Activated T-cell treated with anti-CD3 and anti-CD28 coated beads, Interleukin-2, amount 50 U/mL, for 4 hours (primary cell): ENCODE measurements at regions not wholly inside any gene's neighbourhood (a gene's known extent, or its start where the extent isn't known, plus 50 kb on each side); places are given as distances from the start of the nearest gene placed in this dataset.
"Not testable (repeated sequence)": the region's sequence is repeated elsewhere in the genome, so short reads cannot be mapped to it uniquely, and the experiment has no call there.

Source experiments
- ATAC-seq, 2 donors: fragments of 200-7000 bp; cut with Tn5 transposase; one replicate each; pipeline ENCODE4 v1.10.0; 2021
- DNase-seq: peaks from one replicate; pipeline ENCODE4 v3.0.0-alpha.2; 2020
- H3K27me3 Mint-ChIP-seq: one replicate; pipeline ENCODE4 v1.8.0; 2021; ENCODE audit warnings: low read depth, mixed read lengths
- H3K36me3 Mint-ChIP-seq: one replicate; pipeline ENCODE4 v1.8.0; 2022; ENCODE audit warnings: mixed read lengths; ENCODE audit not compliant: insufficient read depth
- H3K4me1 Mint-ChIP-seq: one replicate; pipeline ENCODE4 v1.8.0; 2021; ENCODE audit warnings: low read depth, mixed read lengths
- H3K4me3 Mint-ChIP-seq: one replicate; pipeline ENCODE4 v1.8.0; 2021; ENCODE audit warnings: mild to moderate bottlenecking, moderate library complexity, mixed read lengths
- H3K9me3 Mint-ChIP-seq: one replicate; pipeline ENCODE4 v1.8.0; 2021; ENCODE audit warnings: mixed read lengths

GRCh38 chr2:13260402-13260801 is 543.7 kb downstream of the TRIB2 start:
- no peak for DNase-seq

GRCh38 chr2:13266166-13266565 is 549.4 kb downstream of the TRIB2 start:
- no peak for ATAC-seq
- Mint-ChIP-seq H3K9me3 (peaks cover 5% of the 10 kb centered on the region), H3K27me3 (no peaks in the 10 kb centered on the region), H3K4me1 (no peaks in the 10 kb centered on the region), H3K4me3 (no peak overlapping the region), H3K36me3 (no peaks in the 10 kb centered on the region)
- DNase-seq, result no peak

More at GRCh38 chr2:13260402-13260801, 543.7 kb downstream of the TRIB2 start:
- Mint-ChIP-seq H3K27me3 (peaks cover 8% of the 10 kb centered on the region), H3K4me1 (no peaks in the 10 kb centered on the region), H3K36me3 (no peaks in the 10 kb centered on the region), H3K9me3 (peaks cover 5% of the 10 kb centered on the region), H3K4me3 (no peak overlapping the region)
- no peak for ATAC-seq

GRCh38 chr2:13284688-13285087 is 568.0 kb downstream of the TRIB2 start:
- H3K36me3 Mint-ChIP-seq, result no peaks in the 10 kb centered on the region
- ATAC-seq, result no peak
- no peaks in the 10 kb centered on the region for H3K4me1 Mint-ChIP-seq
- no peak overlapping the region for H3K4me3 Mint-ChIP-seq
- H3K27me3 Mint-ChIP-seq, result no peaks in the 10 kb centered on the region
- DNase-seq, result no peak
- H3K9me3 Mint-ChIP-seq, result no peaks in the 10 kb centered on the region

DNA sequence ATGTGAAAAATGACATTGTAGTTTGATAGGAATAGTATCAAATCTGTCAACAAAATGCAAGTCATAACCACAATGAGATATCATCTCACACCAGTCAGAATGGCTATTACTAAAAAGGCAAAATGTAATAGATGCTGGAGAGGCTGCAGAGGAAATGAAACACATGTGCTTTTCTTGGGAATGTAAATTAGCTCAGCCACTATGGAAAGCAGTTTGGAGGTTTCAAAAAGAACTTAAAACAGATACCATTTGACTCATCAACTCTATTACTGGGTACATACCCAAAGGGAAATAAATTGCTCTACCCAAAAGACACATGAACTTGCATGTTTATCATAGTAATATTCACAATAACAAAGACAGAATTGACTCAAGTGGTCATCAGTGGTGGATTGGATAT is 572.6 kb downstream of the TRIB2 start:
- Mint-ChIP-seq H3K4me1 (no peaks in the 10 kb centered on the region), H3K9me3 (peaks cover 3% of the 10 kb centered on the region), H3K27me3 (no peaks in the 10 kb centered on the region), H3K36me3 (no peaks in the 10 kb centered on the region), H3K4me3 (no peak overlapping the region)
- DNase-seq (no peak), ATAC-seq (no peak)

DNA sequence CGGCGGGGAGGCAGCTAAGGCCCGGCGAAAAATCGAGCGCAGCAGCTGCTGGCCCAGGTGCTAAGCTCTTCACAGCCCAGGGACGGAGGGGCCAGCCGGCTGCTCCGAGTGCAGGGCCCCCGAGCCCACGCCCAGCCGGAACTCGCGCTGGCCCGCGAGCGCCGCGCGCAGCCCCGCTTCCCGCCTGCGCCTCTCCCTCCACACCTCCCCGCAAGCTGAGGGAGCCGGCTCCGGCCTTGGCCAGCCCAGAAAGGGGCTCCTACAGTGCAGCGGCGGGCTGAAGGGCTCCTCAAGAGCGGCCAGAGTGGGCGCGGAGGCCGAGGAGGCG is 591.7 kb downstream of the TRIB2 start:
- not testable (repeated sequence) for H3K4me1 Mint-ChIP-seq, H3K4me3 Mint-ChIP-seq, H3K36me3 Mint-ChIP-seq, ATAC-seq, H3K9me3 Mint-ChIP-seq, DNase-seq, H3K27me3 Mint-ChIP-seq

DNA sequence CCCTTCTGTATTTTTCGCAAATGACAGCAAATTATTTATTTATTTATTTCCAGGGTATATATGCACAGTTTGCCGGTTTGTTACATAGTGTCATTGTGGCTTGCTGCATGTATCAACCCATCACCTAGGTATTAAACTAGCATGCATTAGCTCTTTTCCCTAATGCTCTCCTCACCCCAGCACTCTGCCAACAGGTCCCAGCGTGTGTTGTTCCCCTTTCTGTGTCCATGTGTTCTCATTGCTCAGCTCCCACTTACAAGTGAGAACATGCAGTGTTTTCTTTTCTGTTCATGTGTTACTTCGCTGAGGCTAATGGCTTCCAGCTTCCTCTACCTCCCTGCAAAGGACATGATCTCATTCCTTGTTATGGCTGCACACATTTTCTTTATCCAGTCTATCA is 592.3 kb downstream of the TRIB2 start:
- DNase-seq (no peak), ATAC-seq (no peak)
- no peaks in the 10 kb centered on the region for H3K4me1 Mint-ChIP-seq
- no peaks in the 10 kb centered on the region for H3K27me3 Mint-ChIP-seq
- no peaks in the 10 kb centered on the region for H3K9me3 Mint-ChIP-seq
- H3K36me3 Mint-ChIP-seq, result no peaks in the 10 kb centered on the region
- H3K4me3 Mint-ChIP-seq, result no peak overlapping the region

DNA sequence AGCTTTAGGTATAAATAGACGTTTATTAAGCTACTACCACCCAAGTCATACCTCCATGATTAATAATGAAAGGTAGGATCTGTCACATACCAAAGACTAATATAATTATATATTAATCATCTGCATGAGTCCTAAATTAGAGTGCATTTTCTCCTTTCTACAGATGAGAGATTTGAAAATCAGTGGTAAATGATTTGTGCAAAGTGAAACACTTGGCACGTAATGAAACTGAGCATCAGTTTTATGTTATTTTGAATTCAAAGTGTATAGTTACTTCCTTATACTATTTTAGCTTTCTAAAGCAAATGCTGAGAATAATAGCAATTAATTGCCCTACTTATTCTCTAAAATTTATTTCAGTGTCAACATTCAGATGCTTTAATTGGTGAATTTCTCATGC is 615.3 kb downstream of the TRIB2 start:
- Mint-ChIP-seq H3K27me3 (peaks cover 2% of the 10 kb centered on the region), H3K4me1 (no peaks in the 10 kb centered on the region), H3K4me3 (no peak overlapping the region), H3K9me3 (peaks cover 6% of the 10 kb centered on the region), H3K36me3 (no peaks in the 10 kb centered on the region)
- DNase-seq, result no peak
- ATAC-seq, result no peak

GRCh38 chr2:13334071-13334470 is 617.3 kb downstream of the TRIB2 start:
- not testable (repeated sequence) for H3K4me1 Mint-ChIP-seq, DNase-seq, H3K27me3 Mint-ChIP-seq, ATAC-seq, H3K9me3 Mint-ChIP-seq, H3K36me3 Mint-ChIP-seq, H3K4me3 Mint-ChIP-seq

DNA sequence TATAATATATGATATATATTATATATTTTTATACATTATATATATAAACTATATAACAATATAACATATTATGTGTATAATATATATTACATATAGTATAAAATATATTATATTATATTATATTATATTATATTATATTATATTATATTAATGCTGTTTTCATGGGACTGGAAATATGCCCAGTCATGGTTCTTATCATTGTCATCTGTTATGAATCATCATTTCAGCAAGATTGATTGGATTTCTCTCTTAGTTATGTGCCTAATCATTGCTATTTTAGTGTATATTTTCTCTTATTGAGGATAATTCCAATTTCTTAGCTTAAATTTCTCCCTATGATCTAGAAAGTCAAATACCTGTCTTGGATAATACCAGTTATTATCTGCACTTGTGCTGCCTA is 617.8 kb downstream of the TRIB2 start:
- Mint-ChIP-seq H3K4me3 (no peak overlapping the region), H3K27me3 (peaks cover 2% of the 10 kb centered on the region), H3K9me3 (peaks cover 9% of the 10 kb centered on the region), H3K4me1 (no peaks in the 10 kb centered on the region), H3K36me3 (no peaks in the 10 kb centered on the region)
- no peak for ATAC-seq
- no peak for DNase-seq

GRCh38 chr2:13335862-13336535 is 619.3 kb downstream of the TRIB2 start:
- no peaks in the 10 kb centered on the region for H3K4me1 Mint-ChIP-seq
- H3K4me3 Mint-ChIP-seq, result no peak overlapping the region
- H3K9me3 Mint-ChIP-seq, result peaks cover 9% of the 10 kb centered on the region
- H3K27me3 Mint-ChIP-seq, result peaks cover 2% of the 10 kb centered on the region
- ATAC-seq (no peak), DNase-seq (no peak)
- no peaks in the 10 kb centered on the region for H3K36me3 Mint-ChIP-seq

- H3K4me3 Mint-ChIP-seq, result no peak overlapping the region
- DNase-seq (no peak), ATAC-seq (no peak)
- H3K27me3 Mint-ChIP-seq, result no peaks in the 10 kb centered on the region
- H3K9me3 Mint-ChIP-seq, result no peaks in the 10 kb centered on the region
- no peaks in the 10 kb centered on the region for H3K4me1 Mint-ChIP-seq
- H3K36me3 Mint-ChIP-seq, result no peaks in the 10 kb centered on the region
Observed at GRCh38 chr2:13351068-13351467, 634.3 kb downstream of the TRIB2 start.

DNA sequence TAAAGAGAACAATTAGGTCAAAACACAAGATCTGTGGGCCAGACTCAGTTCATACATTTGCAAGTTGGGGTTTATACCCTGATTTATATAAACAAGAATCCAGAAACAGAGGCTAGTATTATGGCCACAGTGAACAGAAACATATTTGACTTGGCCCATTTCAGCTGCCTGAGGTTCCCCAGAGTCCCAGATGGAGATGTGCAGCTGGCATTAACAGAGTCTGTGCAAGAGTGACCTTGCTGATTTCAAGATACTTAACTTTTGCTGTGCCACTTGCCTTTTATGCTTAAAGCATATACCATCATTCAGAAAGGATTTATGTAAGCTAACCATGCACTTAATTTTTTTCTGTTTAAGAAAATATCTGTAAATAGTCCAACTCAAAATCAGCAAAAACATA is 636.3 kb downstream of the TRIB2 start:
- Mint-ChIP-seq H3K9me3 (no peaks in the 10 kb centered on the region), H3K4me1 (no peaks in the 10 kb centered on the region), H3K36me3 (no peaks in the 10 kb centered on the region), H3K4me3 (no peak overlapping the region), H3K27me3 (no peaks in the 10 kb centered on the region)
- ATAC-seq, result no peak
- no peak for DNase-seq

- Mint-ChIP-seq H3K4me3 (no peak overlapping the region), H3K27me3 (no peaks in the 10 kb centered on the region), H3K9me3 (no peaks in the 10 kb centered on the region), H3K4me1 (no peaks in the 10 kb centered on the region), H3K36me3 (no peaks in the 10 kb centered on the region)
- DNase-seq, result no peak
- no peak for ATAC-seq
Observed at GRCh38 chr2:13354031-13354430, 637.3 kb downstream of the TRIB2 start.

DNA sequence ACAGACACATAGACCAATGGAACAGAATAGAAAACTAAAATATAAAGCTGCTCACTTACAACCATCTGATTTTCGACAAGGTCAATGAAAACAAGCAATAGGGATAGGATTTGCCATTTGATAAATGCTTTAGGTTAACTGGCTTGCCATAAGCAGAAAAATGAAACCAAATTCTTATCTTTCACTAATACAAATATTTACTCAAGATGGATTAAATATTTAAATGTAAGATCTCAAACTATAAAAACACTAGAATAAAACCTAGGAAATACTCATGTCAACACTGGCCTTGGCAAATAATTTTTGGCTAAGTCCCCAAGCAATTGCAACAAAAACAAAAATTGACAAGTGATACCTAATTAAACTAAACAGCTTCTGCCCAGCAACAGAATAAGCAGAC is 665.2 kb downstream of the TRIB2 start:
- DNase-seq, H3K4me3 Mint-ChIP-seq, H3K36me3 Mint-ChIP-seq, H3K9me3 Mint-ChIP-seq, ATAC-seq, H3K4me1 Mint-ChIP-seq, H3K27me3 Mint-ChIP-seq: not testable (repeated sequence)

DNA sequence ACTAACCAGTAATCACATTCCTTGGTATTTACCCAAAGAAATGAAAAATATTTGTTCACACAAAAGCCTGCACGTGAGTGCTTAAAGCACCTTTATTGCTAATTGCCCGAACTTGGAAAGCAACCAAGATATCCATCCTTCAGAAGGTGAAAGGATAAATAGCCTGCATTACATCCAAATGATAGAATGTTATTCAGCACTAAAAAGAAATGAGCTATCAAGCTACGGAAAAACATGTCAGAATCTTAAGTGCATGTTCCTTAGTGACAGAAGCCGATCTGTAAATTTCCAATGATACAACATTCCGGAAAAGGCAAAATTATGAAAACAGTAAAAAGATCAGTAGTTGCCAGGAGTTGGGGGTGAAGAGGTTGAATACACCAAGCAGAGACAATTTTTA is 672.4 kb downstream of the TRIB2 start:
- not testable (repeated sequence) for H3K4me3 Mint-ChIP-seq, H3K4me1 Mint-ChIP-seq, H3K36me3 Mint-ChIP-seq, DNase-seq, H3K27me3 Mint-ChIP-seq, ATAC-seq
- H3K9me3 Mint-ChIP-seq, result peaks cover 11% of the 10 kb centered on the region

- Mint-ChIP-seq H3K36me3 (no peaks in the 10 kb centered on the region), H3K9me3 (peaks cover 11% of the 10 kb centered on the region), H3K4me1 (no peaks in the 10 kb centered on the region), H3K4me3 (no peak overlapping the region), H3K27me3 (no peaks in the 10 kb centered on the region)
- ATAC-seq, result no peak
- DNase-seq, result no peak
Observed at GRCh38 chr2:13390676-13391075, 673.9 kb downstream of the TRIB2 start.
